Smooth muscle cell of the brain vasculature (primary cell): ENCODE measurements at regions not wholly inside any gene's neighbourhood (a gene's known extent, or its start where the extent isn't known, plus 50 kb on each side); places are given as distances from the start of the nearest gene placed in this dataset.

ENCODE experiments used
- DNase-seq: peaks from one replicate; pipeline ENCODE4 v3.0.0-alpha.2; 2012; ENCODE audit warnings: low read depth, low spot score

DNA sequence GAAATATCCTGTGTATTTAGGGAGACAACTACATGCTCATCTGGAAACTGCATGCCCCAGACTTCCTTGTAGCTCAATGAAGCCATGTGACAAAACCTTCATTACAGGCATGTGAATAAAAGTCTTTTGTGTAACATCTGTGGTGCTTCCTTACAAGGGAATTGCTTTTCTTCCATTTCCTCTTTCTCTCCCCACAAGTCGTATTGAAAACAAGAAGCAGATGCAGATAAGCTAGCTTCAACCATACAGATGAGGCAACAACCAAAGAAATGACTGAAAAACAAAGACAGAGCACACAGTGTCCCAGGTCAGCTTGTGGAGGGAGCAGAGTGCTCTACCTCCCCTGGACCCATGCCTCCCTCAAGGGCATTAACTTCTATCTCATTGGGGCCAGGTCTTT, 115.8 kb upstream of the INPP4B start:
- no peak for DNase-seq

DNA sequence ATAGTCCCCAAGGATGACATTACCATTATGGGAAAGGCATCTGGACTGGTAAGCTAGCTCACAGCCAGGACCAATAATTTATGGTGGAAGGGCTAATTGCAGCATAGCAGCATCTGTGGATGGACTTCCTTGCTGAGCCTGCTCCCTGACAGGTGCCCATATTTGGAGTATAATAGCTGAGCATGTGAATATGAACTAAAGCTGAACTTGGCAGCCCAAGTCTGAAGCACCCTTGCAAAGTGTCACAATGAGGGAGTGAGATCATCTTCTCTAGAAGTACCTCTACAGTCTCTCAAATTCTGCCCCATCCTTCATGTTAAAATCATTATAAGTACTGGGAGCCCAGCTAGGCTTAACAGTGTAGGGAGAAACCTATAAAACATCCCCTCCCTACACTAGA, 128.2 kb upstream of the INPP4B start:
- DNase-seq, result no peak

- no peak for DNase-seq
Observed at GRCh38 chr4:142975618-142976017, 129.5 kb upstream of the INPP4B start.

DNA sequence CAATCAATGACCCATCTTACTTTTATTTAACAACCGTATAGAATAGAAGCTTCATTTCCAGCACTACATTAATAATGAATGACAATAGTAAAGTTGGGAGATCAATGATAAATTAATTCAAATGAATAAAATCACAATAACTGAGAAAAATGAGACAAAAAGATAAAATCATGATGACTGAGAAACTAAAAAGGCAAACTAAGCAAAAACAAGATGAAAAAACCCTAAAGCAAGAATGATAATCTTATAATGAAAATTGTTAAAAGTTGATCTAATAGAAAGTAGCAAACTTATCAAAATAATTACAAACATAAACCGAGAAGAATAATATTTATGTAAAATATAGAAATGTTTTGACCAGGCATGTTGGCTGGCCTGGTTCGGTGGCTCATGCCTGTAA, 130.4 kb upstream of the INPP4B start:
- DNase-seq, result no peak

DNA sequence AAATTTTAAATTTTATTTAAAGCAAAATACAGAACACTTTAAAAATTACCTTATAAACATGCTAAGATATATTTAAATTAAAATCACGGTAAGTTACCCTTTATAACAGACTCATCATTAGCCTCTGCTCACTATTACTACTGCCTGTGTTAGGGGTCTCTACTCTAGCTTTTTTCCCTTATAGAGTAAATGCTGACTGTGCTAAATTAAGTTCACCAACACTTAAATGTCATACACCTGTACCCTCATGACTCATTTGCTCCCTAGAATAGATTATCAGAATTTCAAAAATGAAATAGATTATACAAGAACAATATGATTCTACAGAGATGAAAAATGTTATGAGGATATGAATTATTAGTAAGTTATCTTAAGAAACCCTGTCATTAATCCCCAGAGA, 131.1 kb upstream of the INPP4B start:
- no peak for DNase-seq

DNA sequence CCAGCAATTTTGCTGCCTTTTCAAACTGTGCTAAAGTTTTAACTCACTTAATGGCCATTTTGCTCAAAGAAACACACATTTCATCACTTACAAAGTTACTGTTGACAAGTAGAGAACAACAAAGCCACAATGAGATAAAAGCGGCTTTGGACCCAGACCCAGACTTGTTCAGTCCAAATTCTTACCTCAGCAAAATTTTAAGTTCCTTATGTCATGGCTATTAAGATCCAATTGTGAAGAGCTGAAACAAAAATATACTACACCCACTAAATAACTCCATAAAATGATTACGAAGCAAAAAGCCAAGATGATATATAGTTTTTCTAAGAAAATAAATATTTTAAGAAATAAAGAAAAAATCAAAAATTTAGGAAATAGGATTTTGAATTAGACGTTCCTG, 137.0 kb upstream of the INPP4B start:
- no peak for DNase-seq

DNA sequence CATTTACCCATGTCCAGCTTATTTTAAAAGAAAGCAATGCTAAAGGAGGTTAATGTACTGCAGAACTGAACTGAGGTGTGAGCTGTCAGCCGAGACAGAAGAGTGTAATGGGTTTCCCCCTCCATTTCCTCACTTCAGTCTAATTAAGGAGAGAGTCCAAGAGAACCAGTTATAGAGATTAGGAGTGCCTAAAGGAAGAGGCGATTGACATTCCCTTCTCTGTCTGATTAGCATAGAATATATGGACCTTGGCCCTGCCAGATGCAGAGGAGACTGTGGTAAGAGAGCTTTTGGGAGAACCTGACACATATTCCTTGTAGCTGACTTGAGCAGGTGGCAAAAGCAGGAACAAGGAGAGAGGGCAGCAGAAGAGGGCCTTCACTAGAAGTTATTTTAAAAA, 137.5 kb upstream of the INPP4B start:
- no peak for DNase-seq

- peak; percentile 1 for DNase-seq
Observed at GRCh38 chr4:142984871-142985585, 138.9 kb upstream of the INPP4B start.

- DNase-seq, result no peak
Observed at GRCh38 chr4:143016171-143016570, 168.5 kb upstream of the USP38 start.

GRCh38 chr4:143017210-143017609, 167.5 kb upstream of the USP38 start:
- DNase-seq, result no peak

DNA sequence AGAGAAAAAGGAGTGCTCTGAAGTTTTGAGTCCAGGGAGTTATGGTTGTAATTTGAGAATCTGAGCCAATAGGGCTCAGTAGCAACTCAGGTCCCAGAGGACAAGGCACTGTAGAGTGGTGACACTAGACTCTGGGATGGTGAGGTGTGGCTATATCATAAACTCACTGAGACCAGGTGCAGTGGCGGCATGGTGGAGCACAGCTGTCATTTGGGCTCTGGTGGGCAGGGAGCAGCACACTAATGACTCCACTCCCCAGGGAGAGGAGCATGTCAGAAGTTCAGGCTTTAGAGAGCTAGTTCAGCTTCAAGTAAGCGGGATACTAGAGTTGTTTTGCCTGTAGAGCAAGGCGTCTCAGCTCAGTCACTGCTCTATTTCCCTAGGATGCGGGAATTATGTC, 165.4 kb upstream of the USP38 start:
- DNase-seq, result no peak

GRCh38 chr4:143021384-143021783, 163.3 kb upstream of the USP38 start:
- no peak for DNase-seq

- no peak for DNase-seq
Observed at GRCh38 chr4:143023239-143023918, 161.3 kb upstream of the USP38 start.

DNA sequence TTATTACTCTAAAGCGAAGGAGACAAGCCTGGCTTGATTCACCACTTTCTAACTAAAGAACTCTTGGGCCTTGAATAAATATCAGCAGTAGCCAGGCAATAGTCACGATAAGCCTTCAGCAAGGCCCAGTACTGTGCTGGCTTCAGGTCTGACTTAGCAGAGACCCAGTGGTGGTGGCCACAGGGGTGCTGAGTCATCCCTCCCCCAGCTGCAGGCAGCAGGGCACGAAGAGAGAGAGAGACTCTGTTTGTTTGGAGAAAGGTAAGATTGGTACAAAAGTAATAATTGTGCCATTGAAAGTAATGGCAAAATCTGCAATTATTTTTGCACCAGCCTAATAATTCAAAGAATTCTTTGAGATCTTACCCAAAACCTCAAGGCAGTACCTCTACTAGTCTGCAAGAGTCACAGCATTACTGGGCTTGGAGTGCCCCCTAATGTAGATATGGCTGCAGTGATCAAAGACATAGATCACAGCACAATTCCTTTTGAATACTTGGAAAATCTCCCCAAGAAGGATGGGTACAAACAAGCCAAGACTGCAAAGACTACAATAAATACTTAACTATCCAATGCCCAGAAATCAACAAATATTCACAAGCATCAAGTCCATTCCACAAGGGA, 159.5 kb upstream of the USP38 start:
- peak; percentile 35 for DNase-seq

DNA sequence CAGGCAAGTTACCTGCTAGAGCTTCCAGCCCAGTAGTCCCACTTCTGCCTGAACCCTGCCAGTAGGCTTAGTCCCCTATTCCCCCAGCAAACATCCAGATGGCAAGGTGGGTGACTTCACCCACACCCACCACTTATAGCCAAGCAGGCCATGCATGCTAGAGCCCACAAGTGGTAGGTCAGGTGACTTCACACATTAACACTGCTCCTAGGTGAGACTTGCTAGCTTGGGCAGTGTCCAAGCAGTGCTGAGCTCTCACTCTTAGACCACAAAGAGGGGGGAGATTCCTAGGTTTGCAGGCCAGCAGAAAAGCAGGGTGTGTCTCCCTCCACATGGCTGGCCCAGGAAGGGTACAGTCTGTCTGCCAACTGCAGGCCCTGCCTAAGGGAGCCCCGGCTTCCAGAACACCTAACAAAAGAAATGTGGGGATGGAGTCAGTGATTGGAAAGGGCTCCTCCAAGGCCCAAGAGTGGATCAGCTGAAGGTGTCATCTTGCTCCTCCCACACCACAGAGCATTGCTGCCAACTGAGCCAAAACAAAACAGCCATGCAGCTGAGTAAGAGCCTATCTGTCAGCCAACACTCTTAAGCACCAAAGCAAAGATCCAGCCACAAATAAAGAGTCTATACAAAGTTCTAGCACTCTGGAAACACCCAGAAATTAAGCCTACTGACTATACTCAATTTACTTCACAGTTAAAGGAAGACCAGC, 158.1 kb upstream of the USP38 start:
- DNase-seq, result no peak

- no peak for DNase-seq
Observed at GRCh38 chr4:143035661-143036060, 149.1 kb upstream of the USP38 start.

GRCh38 chr4:143036443-143036842, 148.3 kb upstream of the USP38 start:
- no peak for DNase-seq

DNA sequence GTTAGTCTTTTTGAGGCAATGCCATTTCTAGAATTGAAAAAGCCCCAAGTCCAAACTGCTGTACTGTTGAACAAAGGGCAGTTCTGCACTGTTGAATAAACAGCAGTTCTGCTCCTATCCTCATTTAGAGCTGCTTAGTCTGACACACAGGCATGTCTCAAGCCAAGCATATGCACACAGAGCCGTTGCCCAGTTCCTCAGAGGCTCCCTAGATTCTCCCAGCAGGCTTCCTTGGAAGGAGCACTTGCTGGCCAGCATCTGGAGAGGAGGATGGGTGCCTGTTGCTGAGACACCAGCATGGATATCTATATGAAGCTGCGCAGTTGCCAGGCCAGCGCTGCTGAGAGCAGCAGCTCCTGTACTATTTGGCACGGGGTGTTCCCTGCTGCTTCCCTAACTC, 138.3 kb upstream of the USP38 start:
- DNase-seq, result no peak

GRCh38 chr4:143046906-143047305, 137.8 kb upstream of the USP38 start:
- no peak for DNase-seq

DNA sequence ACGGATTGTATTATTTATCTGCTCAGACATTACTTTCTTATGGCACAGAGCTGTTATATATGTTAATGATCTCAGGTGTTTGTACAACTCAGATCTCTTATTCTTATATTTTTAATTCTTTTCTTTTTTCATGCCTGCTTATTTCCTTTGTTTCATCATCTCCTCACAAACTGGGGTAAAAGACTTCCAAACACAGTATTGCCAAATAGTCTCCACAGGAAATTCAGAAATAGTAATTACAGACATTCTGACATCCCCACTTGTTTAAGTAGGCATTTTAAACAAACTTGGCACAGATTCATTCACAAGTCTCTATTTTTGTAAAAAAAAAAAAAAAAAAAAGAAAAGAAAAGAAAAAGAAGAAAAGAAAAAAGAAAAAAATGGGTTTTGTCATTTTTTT, 129.7 kb upstream of the USP38 start:
- no peak for DNase-seq

DNA sequence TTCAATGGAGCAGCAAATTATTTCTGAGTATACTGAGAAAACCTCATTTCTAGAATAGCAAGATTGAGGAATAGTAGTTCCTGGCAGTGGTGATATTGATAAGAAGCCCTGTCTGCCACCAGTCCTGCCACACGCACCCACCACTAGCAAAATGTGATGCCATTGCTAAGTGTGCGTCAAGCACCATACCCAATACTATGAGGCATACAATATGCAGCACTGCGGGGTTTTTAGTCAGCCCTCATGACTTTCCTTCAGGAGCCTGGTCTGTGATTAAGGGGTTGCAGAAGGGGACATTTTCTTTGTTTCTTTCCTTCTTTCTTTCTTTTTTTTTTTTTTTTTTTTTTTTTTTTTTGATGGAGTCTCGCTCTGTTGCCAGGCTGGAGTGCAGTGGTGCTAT, 128.7 kb upstream of the USP38 start:
- no peak for DNase-seq

GRCh38 chr4:143071351-143071750, 113.4 kb upstream of the USP38 start:
- DNase-seq, result no peak
